GM18907 (cell line): ENCODE measurements at regions not wholly inside any gene's neighbourhood (a gene's known extent, or its start where the extent isn't known, plus 50 kb on each side); places are given as distances from the start of the nearest gene placed in this dataset.
"Not testable (repeated sequence)": the region's sequence is repeated elsewhere in the genome, so short reads cannot be mapped to it uniquely, and the experiment has no call there.

ENCODE experiments used
- ATAC-seq: cut with Tn5 transposase; IDR thresholded peaks from one replicate; pipeline ENCODE4 v1.9.1; 2021; ENCODE audit warnings: mild to moderate bottlenecking, moderate library complexity; ENCODE audit not compliant: unreplicated experiment

DNA sequence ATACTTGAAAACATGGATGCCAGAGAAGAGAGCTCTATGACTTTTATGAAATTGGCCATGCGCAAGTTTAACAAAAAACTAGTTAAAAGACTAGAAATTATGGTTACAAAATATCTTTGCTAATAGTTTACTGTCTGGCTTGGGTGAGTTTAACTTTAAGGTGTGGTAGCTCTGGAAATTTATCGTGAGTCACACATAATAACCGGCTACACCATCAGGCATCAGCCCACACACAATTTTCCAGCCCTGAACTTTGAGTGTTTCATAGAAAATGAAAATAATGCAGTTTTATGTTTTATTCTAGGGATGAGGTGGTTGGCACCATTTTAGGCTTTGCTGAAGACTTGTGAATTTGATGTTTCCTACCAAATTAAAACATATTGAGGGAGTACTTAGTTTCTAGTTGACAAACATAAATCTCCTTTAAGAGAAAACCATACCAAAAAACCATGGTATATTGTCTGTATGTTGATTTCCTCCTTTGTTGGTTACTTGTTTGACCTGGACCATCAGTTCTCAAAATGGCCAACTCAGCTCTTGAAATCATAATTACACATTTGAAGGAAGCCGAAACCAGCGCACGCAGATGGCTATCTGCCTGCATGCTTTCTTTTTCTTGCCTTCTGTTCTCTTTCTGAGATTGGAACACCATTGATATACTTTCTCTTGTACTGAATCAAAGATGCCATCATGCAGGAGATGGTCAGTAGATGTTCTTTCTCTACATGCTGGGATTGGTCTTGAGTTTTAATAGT, 125.1 kb downstream of the AKAP11 start:
- no peak for ATAC-seq

- ATAC-seq, result no peak
These were observed 126.6 kb downstream of the AKAP11 start for GRCh38 chr13:42398533-42398932.

GRCh38 chr13:42400188-42400833, 128.4 kb downstream of the AKAP11 start:
- no peak for ATAC-seq

DNA sequence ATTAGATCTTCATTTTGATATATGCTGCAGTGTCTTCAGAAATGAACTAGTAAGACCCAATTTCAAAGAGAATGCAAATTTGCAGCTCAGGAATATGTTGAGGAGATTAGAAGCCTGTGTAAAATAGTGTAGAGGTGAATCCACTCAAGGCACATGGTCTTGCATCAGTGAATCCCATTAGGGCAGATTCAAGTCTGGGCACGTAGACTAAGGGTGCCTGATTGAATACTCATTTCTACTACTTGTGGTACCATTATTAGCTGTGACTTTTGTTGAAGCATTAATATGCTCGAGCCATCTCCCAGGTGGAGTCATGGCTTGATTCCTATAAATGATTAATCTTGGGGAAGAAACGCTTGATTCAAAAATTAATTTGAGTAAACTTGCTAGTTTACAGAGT, 129.4 kb downstream of the AKAP11 start:
- ATAC-seq, result no peak

DNA sequence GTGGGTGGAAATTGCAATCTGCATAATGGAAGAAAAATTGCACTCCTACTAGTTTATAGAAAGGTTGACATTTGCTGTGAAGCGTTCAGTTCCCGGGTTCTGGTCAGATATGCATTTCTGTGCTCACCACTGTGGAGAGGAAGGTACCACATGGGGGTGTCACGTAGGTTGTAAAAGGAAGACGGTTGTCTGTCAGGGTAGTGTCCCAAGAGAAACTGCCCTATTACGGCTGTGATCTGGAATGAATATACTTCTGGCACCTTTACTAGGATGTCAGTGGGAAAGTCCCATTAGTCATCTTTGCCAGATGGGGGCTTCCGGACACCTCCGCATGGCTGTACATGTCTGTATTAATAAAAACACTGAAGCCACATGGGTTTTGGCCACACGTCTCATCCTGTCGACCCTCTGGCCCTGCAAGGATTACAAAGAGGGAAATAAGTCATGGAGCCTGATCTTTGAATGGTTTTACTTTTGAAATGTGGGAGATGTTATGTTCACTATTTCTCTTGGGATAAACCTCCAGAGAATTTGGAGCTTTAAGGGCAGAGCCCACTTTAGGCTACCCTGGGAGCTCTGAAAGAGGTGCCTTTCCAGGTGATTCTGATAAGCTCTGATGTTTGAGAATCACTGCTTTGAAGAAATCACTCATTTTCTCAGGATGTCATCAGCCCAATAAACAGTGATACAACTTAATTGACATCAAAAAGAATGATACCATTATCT, 133.9 kb downstream of the AKAP11 start:
- peak; percentile 78 for ATAC-seq

GRCh38 chr13:42409075-42409474, 137.1 kb downstream of the AKAP11 start:
- no peak for ATAC-seq

GRCh38 chr13:42409551-42409950, 137.6 kb downstream of the AKAP11 start:
- ATAC-seq, result no peak

GRCh38 chr13:42412812-42413483, 141.0 kb downstream of the AKAP11 start:
- ATAC-seq, result peak; percentile 61

DNA sequence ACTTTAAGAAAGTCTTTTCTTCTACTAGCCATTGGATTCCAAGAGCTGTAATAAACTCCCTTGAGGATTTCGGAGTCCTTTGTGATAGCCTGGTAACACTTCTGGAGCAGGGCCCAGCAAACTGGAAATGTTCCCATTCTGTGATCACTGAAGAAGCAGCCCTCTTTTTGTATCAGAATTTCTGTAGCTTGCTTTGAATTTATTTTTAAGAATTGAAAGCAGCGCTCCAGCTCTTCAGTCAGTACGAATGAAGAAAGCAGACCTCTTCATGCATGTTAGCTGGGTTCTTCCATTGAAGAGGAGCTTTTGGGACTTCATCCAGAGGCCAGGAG, 141.5 kb downstream of the AKAP11 start:
- ATAC-seq, result no peak

GRCh38 chr13:42417626-42418025, 145.7 kb downstream of the AKAP11 start:
- ATAC-seq, result no peak

DNA sequence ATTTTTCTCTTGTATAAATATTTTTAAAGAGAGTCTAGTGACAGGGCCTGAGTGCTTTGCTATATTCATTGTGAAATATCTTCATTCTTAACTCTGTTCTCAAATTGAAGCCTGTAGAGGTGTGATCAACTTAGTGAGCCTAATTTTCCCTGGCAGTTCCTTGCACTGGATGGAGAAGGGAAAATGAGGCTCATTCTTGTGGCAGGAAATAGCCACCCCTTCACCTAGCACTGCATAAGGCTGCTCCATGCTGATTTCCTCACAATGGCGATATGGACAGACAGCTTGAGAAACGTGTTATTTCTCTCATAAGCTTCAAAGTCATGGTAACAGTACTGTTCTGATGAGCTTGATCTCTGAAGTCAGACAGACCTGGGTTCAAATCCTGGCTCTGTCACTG, 146.2 kb downstream of the AKAP11 start:
- ATAC-seq, result no peak

DNA sequence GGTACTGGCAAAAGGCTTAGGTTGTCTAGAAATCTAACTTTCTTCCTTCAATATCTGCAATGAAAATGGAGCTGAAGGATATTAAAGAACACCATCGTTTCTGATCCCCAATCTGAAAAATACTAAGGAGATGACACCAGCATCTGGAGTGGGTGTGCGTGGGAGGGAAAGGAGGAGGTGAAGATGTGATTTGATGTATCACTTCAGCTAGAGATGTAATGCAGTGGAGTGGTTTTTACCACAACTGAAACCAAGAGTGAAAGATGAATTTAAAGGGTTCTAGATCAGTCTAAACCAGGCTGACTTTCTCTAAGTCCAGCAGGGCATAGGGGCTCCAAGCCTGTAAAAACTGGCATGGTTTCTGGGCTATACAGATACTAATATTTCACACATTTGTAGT, 148.4 kb downstream of the AKAP11 start:
- ATAC-seq, result peak; percentile 84

DNA sequence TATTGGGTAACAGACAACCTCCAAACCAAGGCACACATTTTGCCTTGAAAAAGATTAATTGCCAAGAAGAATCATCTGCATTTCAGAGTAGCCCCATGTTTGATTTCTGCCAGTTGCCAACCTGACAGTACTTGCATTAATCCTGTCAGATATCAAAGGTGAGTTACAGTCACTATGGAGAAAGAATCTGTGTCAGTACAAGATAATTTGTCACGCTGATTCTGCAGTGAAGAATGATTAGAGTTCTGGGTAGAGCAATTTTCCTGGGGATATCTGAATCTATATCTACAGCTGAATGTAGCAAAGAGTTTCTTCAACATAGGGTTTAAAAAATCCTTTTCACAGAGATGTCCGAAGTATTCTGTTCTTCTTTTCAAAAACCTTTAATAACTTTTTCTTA, 150.7 kb downstream of the AKAP11 start:
- no peak for ATAC-seq

- no peak for ATAC-seq
These were observed 149.8 kb upstream of the TNFSF11 start for GRCh38 chr13:42424182-42424581.

DNA sequence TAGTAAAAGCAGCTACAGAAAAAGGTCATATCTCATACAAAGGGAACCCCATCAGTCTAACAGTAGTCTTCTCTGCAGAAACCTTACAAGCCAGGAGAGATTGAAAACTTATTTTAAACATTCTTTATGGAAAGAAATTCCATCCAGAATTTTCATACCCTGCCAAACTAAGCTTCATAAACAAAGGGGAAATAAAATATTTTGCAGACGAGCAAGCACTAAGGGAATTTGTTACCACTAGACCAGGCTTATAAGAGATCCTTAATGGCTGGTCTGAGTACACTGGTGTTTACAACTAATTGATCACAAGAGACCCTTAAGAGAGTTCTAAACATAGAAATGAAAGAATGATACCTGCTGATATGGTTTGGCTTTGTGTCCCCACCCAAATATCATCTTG, 128.6 kb upstream of the TNFSF11 start:
- ATAC-seq, result no peak

- ATAC-seq, result not testable (repeated sequence)
These were observed 127.4 kb upstream of the TNFSF11 start for GRCh38 chr13:42446597-42446996.

GRCh38 chr13:42453091-42453645, 120.8 kb upstream of the TNFSF11 start:
- ATAC-seq, result no peak

DNA sequence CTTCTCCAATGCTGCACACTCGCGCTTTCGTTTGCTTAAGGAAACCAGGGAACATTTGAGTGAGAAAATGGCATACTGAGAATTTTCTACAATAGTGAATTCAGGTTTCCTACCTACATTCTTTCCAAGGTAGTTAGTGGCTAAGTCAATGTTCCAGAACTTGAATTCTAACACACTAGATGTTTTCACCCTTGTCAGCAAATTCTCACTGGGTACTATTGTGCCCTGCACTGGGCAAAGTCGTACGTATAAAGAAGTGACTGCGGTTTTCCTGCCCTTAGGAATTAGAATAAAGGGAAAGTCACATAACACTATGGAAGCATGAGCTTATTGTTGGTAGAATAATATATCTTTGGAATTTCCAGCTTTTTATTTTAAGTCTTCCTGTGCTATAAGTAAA, 119.2 kb upstream of the TNFSF11 start:
- no peak for ATAC-seq

- ATAC-seq, result no peak
These were observed 115.8 kb upstream of the TNFSF11 start for GRCh38 chr13:42458193-42458592.

GRCh38 chr13:42466123-42466522, 107.8 kb upstream of the TNFSF11 start:
- no peak for ATAC-seq

DNA sequence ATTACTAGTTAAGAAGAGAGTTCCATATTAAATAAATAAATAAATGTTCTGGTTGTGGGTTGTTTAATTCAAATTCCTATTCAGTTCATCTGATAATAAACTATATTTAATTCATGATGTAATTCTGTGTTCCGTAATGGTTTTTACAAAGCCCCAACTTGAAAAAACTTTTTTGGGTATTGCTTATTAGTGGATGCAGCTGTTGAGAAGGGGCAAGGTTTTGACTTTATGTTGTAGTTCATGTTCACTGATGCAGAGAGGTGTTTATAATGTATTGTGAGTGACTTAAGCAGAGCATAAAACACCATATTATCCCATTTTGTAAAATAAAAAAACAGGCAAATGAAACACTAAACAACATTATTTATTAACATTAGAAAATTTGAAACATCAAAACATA, 107.3 kb upstream of the TNFSF11 start:
- no peak for ATAC-seq
